ENCODE measurements at regions not wholly inside any gene's neighbourhood (a gene's known extent, or its start where the extent isn't known, plus 50 kb on each side); places are given as distances from the start of the nearest gene placed in this dataset.

- intact Hi-C loops (cut with DNase I): no loop called here
- no peak overlapping the region for H3K4me3 ChIP-seq
- WGBS, 3 donors: 84 to 91% (median 88%) methylated on average over 3 of the region's 3 CpGs
- ATAC-seq (no peak), DNase-seq (no peak)
- no peak for TF ChIP-seq CTCF (IDR thresholded peaks at IDR 0.05)
- no peaks in the 10 kb centered on the region for H3K4me1 ChIP-seq
- no peaks in the 10 kb centered on the region for H3K9me3 ChIP-seq
- no peak overlapping the region for H3K27ac ChIP-seq
- no peaks in the 10 kb centered on the region for H3K36me3 ChIP-seq (ENCODE audit: insufficient read depth in 1 of 2, low read depth in 1 of 2)
- no peaks in the 10 kb centered on the region for H3K27me3 ChIP-seq (ENCODE audit: insufficient read depth in 3 of 3, low read length in 2 of 3)
These were observed 153.1 kb downstream of the PCDH17 start for GRCh38 chr13:57784633-57785032.

GRCh38 chr13:57787058-57787791 is 155.7 kb downstream of the PCDH17 start:
- TF ChIP-seq CTCF (IDR thresholded peaks at IDR 0.05): no peak
- Histone ChIP-seq H3K9me3 (no peaks in the 10 kb centered on the region), H3K27me3 (ENCODE audit: insufficient read depth in 3 of 3, low read length in 2 of 3) (no peaks in the 10 kb centered on the region), H3K4me1 (no peaks in the 10 kb centered on the region), H3K4me3 (no peak overlapping the region), H3K27ac (no peak overlapping the region), H3K36me3 (ENCODE audit: insufficient read depth in 1 of 2, low read depth in 1 of 2) (no peaks in the 10 kb centered on the region)
- intact Hi-C loops (cut with DNase I): no loop called here
- no peak for ATAC-seq
- WGBS, 3 donors: 83 to 86% (median 86%) methylated on average over 15 to 16 of the region's 16 CpGs
- no peak for DNase-seq

- no peaks in the 10 kb centered on the region for H3K36me3 ChIP-seq (ENCODE audit: insufficient read depth in 1 of 2, low read depth in 1 of 2)
- no peaks in the 10 kb centered on the region for H3K4me1 ChIP-seq
- DNase-seq: no peak
- H3K4me3 ChIP-seq: no peak overlapping the region
- H3K9me3 ChIP-seq: no peaks in the 10 kb centered on the region
- TF ChIP-seq CTCF (IDR thresholded peaks at IDR 0.05): no peak
- intact Hi-C loops (cut with DNase I): no loop called here
- no peak overlapping the region for H3K27ac ChIP-seq
- 29 to 36% (median 35%) methylated on average over 3 of the region's 3 CpGs for WGBS, 3 donors
- no peaks in the 10 kb centered on the region for H3K27me3 ChIP-seq (ENCODE audit: insufficient read depth in 3 of 3, low read length in 2 of 3)
- ATAC-seq: no peak
These were observed 168.1 kb downstream of the PCDH17 start for GRCh38 chr13:57799624-57800023.

DNA sequence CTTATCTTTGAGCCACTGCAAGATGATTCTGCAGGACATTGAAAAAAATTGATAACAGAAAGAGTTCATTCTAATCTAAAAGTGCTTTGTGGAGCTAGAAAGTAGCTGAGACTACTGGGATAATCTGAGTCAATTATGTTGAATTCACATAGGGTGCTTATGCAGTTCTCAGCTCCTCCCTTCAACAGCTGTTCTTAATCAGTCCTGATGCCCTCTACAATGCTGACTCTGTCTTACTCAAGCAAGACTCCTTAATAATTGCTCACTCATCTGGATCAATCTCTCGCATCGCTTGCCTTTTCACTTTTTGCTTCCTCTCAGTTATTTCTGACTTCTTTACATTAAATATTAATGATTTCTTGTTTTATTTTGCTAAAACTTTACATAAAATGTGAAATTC is 182.1 kb downstream of the PCDH17 start:
- no peak for DNase-seq
- Histone ChIP-seq H3K36me3 (ENCODE audit: insufficient read depth in 1 of 2, low read depth in 1 of 2) (no peaks in the 10 kb centered on the region), H3K9me3 (no peaks in the 10 kb centered on the region), H3K4me1 (no peaks in the 10 kb centered on the region), H3K4me3 (no peak overlapping the region), H3K27ac (no peak overlapping the region), H3K27me3 (ENCODE audit: insufficient read depth in 3 of 3, low read length in 2 of 3) (no peaks in the 10 kb centered on the region)
- WGBS, 3 donors: 55 to 65% (median 59%) methylated on average over 2 of the region's 2 CpGs
- intact Hi-C loops (cut with DNase I): no loop called here
- TF ChIP-seq CTCF (IDR thresholded peaks at IDR 0.05): no peak
- ATAC-seq: no peak

DNA sequence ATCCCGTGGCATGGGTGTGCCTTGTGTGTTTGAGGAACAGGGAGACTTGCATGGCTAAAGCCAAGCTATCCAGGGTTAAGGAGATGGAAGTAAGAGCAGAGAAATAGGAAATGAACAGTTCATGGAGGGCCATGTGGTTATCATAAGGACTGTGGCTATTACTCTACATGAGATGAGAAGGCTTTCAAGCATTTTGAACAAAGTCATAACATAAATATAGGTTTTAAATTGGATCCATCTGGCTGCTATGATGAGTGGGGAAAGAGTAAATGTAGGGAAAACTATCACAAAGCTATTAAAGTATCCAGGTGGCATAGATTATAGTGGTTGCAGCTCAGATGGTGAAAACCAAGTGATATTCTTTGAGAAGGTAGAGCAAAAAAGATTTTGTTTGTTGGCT is 184.1 kb downstream of the PCDH17 start:
- no peak for TF ChIP-seq CTCF (IDR thresholded peaks at IDR 0.05)
- Histone ChIP-seq H3K9me3 (no peaks in the 10 kb centered on the region), H3K27me3 (ENCODE audit: insufficient read depth in 3 of 3, low read length in 2 of 3) (no peaks in the 10 kb centered on the region), H3K4me1 (no peaks in the 10 kb centered on the region), H3K36me3 (ENCODE audit: insufficient read depth in 1 of 2, low read depth in 1 of 2) (no peaks in the 10 kb centered on the region), H3K27ac (no peak overlapping the region), H3K4me3 (no peak overlapping the region)
- intact Hi-C loops (cut with DNase I): no loop called here
- WGBS, 3 donors: 72 to 91% (median 79%) methylated on average over 1 of the region's 1 CpG
- ATAC-seq (no peak), DNase-seq (no peak)

Data from psoas muscle (tissue), 7 donors.